IMR-90 (cell line): ENCODE measurements at regions not wholly inside any gene's neighbourhood (a gene's known extent, or its start where the extent isn't known, plus 50 kb on each side); places are given as distances from the start of the nearest gene placed in this dataset.

Experiments
- ATAC-seq: fragments of 200-7000 bp; cut with Tn5 transposase; 2 replicates; pipeline ENCODE4 v1.9.1; 2020; ENCODE audit warnings: low read depth, mild to moderate bottlenecking, moderate library complexity
- BruUV-seq: library from RNA; stranded (reverse); fragments of 400-500 nt; replicated peaks from 2 replicates; lab custom pipeline; 2021; lab: Mats Ljungman, UMichigan
- CTCF ChIA-PET: fragments of 300-600 bp; formaldehyde crosslinking; extraction: SDS; loops from one replicate; lab custom pipeline; 2021; ENCODE audit warnings: antibody characterized with exemption; lab: Yijun Ruan, JAX
- POLR2A ChIA-PET: fragments of 300-600 bp; sonication (Branson Sonifier 250); formaldehyde crosslinking; loops from one replicate; lab custom pipeline; 2022; ENCODE audit warnings: antibody characterized with exemption; ENCODE audit not compliant: unreplicated experiment; lab: Charles Lee
- DNase-seq: peaks from one replicate; pipeline ENCODE4 v3.0.0; 2013
- H2AFZ ChIP-seq: replicated peaks from 2 replicates; pipeline ENCODE3; 2013; ENCODE audit warnings: low read length, mild to moderate bottlenecking; ENCODE audit not compliant: poor library complexity
- H2AK5ac ChIP-seq: 2 replicates; pipeline ENCODE4 v1.6.1; 2013; ENCODE audit warnings: low read depth, low read length, inconsistent platforms
- H2AK9ac ChIP-seq: replicated peaks from 2 replicates; pipeline ENCODE3; 2013; ENCODE audit warnings: mild to moderate bottlenecking, low read depth, low read length, moderate library complexity; ENCODE audit not compliant: poor library complexity
- H2BK120ac ChIP-seq: 2 replicates; pipeline ENCODE4 v1.6.1; 2013; ENCODE audit warnings: low read depth, low read length, inconsistent platforms
- H2BK15ac ChIP-seq: 3 replicates; pipeline ENCODE4 v1.6.1; 2013; ENCODE audit warnings: low read depth, low read length, inconsistent platforms
- H2BK20ac ChIP-seq: 2 replicates; pipeline ENCODE4 v1.6.1; 2013; ENCODE audit warnings: low read depth, mild to moderate bottlenecking, inconsistent platforms, low read length, moderate library complexity
- H2BK5ac ChIP-seq: 2 replicates; pipeline ENCODE4 v1.6.1; 2013; ENCODE audit warnings: mild to moderate bottlenecking, low read depth, low read length, inconsistent platforms; ENCODE audit not compliant: poor library complexity, severe bottlenecking
- H3K14ac ChIP-seq: replicated peaks from 2 replicates; pipeline ENCODE4 v1.6.1; 2013; ENCODE audit warnings: low read depth, low read length, inconsistent platforms
- H3K18ac ChIP-seq: 2 replicates; pipeline ENCODE4 v1.6.1; 2013; ENCODE audit warnings: low read depth, low read length, control low read depth
- H3K23ac ChIP-seq: 2 replicates; pipeline ENCODE4 v1.6.1; 2013; ENCODE audit warnings: low read depth, low read length, inconsistent platforms
- H3K27ac ChIP-seq: 2 replicates; pipeline ENCODE4 v1.5.1; 2013; ENCODE audit warnings: mild to moderate bottlenecking, control low read depth, low read length; ENCODE audit not compliant: insufficient read depth
- H3K27me3 ChIP-seq: 2 replicates; pipeline ENCODE4 v1.6.1; 2013; ENCODE audit warnings: low read length; ENCODE audit not compliant: control insufficient read depth, insufficient read depth
- H3K36me3 ChIP-seq: 2 replicates; pipeline ENCODE4 v1.6.1; 2013; ENCODE audit warnings: low read length, mixed read lengths; ENCODE audit not compliant: control insufficient read depth, insufficient read depth
- H3K4ac ChIP-seq: 2 replicates; pipeline ENCODE4 v1.6.1; 2013; ENCODE audit warnings: low read depth, low read length, inconsistent platforms
- H3K4me1 ChIP-seq: 2 replicates; pipeline ENCODE4 v1.6.1; 2013; ENCODE audit warnings: low read length, mixed read lengths; ENCODE audit not compliant: control insufficient read depth, insufficient read depth
- H3K4me2 ChIP-seq: 2 replicates; pipeline ENCODE4 v1.6.1; 2013; ENCODE audit warnings: low read depth, mild to moderate bottlenecking, control low read depth, low read length, moderate library complexity
- H3K4me3 ChIP-seq: 2 replicates; pipeline ENCODE4 v1.5.1; 2013; ENCODE audit warnings: low read depth, mild to moderate bottlenecking, control low read depth, low read length, moderate library complexity; ENCODE audit not compliant: insufficient read depth
- H3K56ac ChIP-seq: 2 replicates; pipeline ENCODE4 v1.6.1; 2013; ENCODE audit warnings: low read length, inconsistent platforms; ENCODE audit not compliant: insufficient read depth; ENCODE audit errors: extremely low read depth
- H3K79me1 ChIP-seq, 2 experiments: 2 replicates each; pipeline ENCODE4 v1.6.1; 2013; ENCODE audit warnings: low read length in 2 of 2, inconsistent platforms in 1 of 2, low read depth in 1 of 2
- H3K9ac ChIP-seq: 2 replicates; pipeline ENCODE4 v1.6.1; 2013; ENCODE audit warnings: low read depth, low read length, control low read depth
- H3K9me1 ChIP-seq: 2 replicates; pipeline ENCODE4 v1.6.1; 2013; ENCODE audit warnings: low read length, inconsistent platforms; ENCODE audit not compliant: insufficient read depth
- H3K9me3 ChIP-seq: 2 replicates; pipeline ENCODE4 v1.6.1; 2013; ENCODE audit warnings: low read length; ENCODE audit not compliant: control insufficient read depth, insufficient read depth
- H4K20me1 ChIP-seq: 2 replicates; pipeline ENCODE4 v1.6.1; 2013; ENCODE audit warnings: low read length, inconsistent platforms; ENCODE audit not compliant: insufficient read depth
- H4K5ac ChIP-seq: 2 replicates; pipeline ENCODE4 v1.6.1; 2013; ENCODE audit warnings: mild to moderate bottlenecking, low read depth, low read length, control low read depth
- H4K8ac ChIP-seq, 2 experiments: 2 replicates each; pipeline ENCODE4 v1.6.1; 2013; ENCODE audit warnings: low read depth in 2 of 2, low read length in 2 of 2, control low read depth in 1 of 2, inconsistent platforms in 1 of 2
- H4K91ac ChIP-seq: 2 replicates; pipeline ENCODE4 v1.6.1; 2013; ENCODE audit warnings: low read depth, low read length, inconsistent platforms; ENCODE audit not compliant: insufficient read depth
- BHLHE40 ChIP-seq: fragments of 150-350 bp; IDR thresholded peaks from 2 replicates; pipeline ENCODE4 v1.6.1; 2016; ENCODE audit warnings: mild to moderate bottlenecking, low read depth, low read length
- CEBPB ChIP-seq: IDR thresholded peaks from 2 replicates; pipeline ENCODE4 v1.6.1; 2012; ENCODE audit warnings: low read depth, low read length, improper control_type of control experiment
- CHD1 ChIP-seq: IDR thresholded peaks from 2 replicates; pipeline ENCODE4 v1.6.1; 2012; ENCODE audit warnings: low read depth, low read length, improper control_type of control experiment
- FOS ChIP-seq: fragments of 150-350 bp; IDR thresholded peaks from 2 replicates; pipeline ENCODE4 v1.6.1; 2016; ENCODE audit warnings: low read depth, low read length
- POLR2A ChIP-seq: IDR thresholded peaks from 2 replicates; pipeline ENCODE4 v1.6.1; 2012; ENCODE audit warnings: mild to moderate bottlenecking, low read depth, low read length
- RAD21 ChIP-seq: IDR thresholded peaks from 2 replicates; pipeline ENCODE4 v1.6.1; 2012; ENCODE audit warnings: low read length, improper control_type of control experiment
- RCOR1 ChIP-seq: IDR thresholded peaks from 2 replicates; pipeline ENCODE4 v1.6.1; 2012; ENCODE audit warnings: mild to moderate bottlenecking, low read length, improper control_type of control experiment; ENCODE audit not compliant: insufficient replicate concordance
- RFX5 ChIP-seq: IDR thresholded peaks from 2 replicates; pipeline ENCODE4 v1.8.0; 2012; ENCODE audit warnings: low read depth, mild to moderate bottlenecking, low read length, moderate library complexity
- WGBS, 2 experiments: methylation state at CpG; one replicate each; pipeline versions ENCODE4 v1.1.5 to v1.1.7; 2013; ENCODE audit warnings: missing lambda C conversion rate in 2 of 2; ENCODE audit not compliant: insufficient read length in 1 of 2; ENCODE audit errors: extremely low coverage in 2 of 2; 5-methylcytosine and 5-hydroxymethylcytosine counted together
- dilution Hi-C: fragments of 300-500 bp; cut with HindIII; formaldehyde crosslinking; loops from one replicate; pipeline ENCODE4 v1.14.3; 2018; ENCODE audit warnings: low sequenced_read_pairs; ENCODE audit not compliant: unreplicated experiment
- in situ Hi-C: fragments of 300-500 bp; cut with MboI; formaldehyde crosslinking; loops from 3 replicates; pipeline ENCODE4 v1.14.3; 2019; ENCODE audit warnings: low sequenced_read_pairs, inconsistent platforms, mixed read lengths
- intact Hi-C: fragments of 100-400 bp; cut with micrococcal nuclease; formaldehyde crosslinking; loops from 2 replicates; pipeline ENCODE4 v1.10.0; 2022
- TF ChIP-seq, protein P1 (sequence below): conservative IDR thresholded peaks from 2 replicates; pipeline ENCODE4 v1.5.1; 2012; ENCODE audit warnings: mild to moderate bottlenecking, low read depth, low read length, improper control_type of control experiment
- TF ChIP-seq, protein P2 (sequence below): fragments of 150-350 bp; IDR thresholded peaks from 2 replicates; pipeline ENCODE4 v1.6.1; 2017; ENCODE audit warnings: mild to moderate bottlenecking, antibody characterized with exemption, low read length, low read depth
- TF ChIP-seq, protein P3 (sequence below): fragments of 150-350 bp; IDR thresholded peaks from 2 replicates; pipeline ENCODE4 v1.6.1; 2016; ENCODE audit warnings: low read depth, mild to moderate bottlenecking, low read length, moderate library complexity, borderline replicate concordance

DNA sequence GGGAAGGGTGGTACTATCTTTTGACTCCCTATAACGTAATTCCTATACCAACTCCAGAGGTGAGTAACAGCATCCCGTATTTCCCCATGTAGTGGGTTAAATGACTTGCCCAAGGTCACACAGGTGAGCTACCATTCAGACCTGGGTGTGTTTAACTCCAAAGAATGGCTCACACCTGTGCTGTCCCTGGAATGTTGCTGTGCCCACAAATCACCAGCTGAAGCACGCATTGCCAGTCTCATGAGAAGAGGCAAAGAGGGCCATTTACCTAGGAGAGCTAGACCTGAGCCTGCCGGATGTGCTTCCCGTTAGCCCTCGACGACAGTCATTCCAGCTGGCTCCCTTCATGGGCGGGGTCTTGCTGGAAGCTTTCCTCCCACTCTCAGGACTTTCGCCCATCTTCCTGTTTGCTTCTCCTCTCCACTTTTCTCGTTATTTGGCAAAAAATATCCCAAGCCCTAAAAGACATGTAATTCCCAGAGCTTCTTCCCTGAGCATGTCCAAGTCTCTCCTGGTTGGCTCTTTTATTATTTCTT, 106.6 kb upstream of the VASH1 start:
- Histone ChIP-seq H3K27ac (no peak overlapping the region), H3K4me2 (no peak overlapping the region), H3K4me3 (no peak overlapping the region), H3K9me3 (peaks cover 2% of the 10 kb centered on the region; the same call in 1 of the 2 replicates), H3K4ac (no peak overlapping the region), H4K5ac (no peak overlapping the region), H3K9ac (no peak overlapping the region), H2BK20ac (no peak overlapping the region), H3K14ac (no peak overlapping the region), H4K20me1 (no peaks in the 10 kb centered on the region), H2BK5ac (no peak overlapping the region), H2BK15ac (no peak overlapping the region), H3K36me3 (no peaks in the 10 kb centered on the region), H2AFZ (no peak overlapping the region), H3K27me3 (no peaks in the 10 kb centered on the region), H3K4me1 (no peaks in the 10 kb centered on the region), H3K9me1 (no peaks in the 10 kb centered on the region), H4K8ac (no peak overlapping the region), H2AK5ac (no peak overlapping the region), H2BK120ac (no peak overlapping the region), H3K23ac (no peak overlapping the region), H3K56ac (no peak overlapping the region), H3K18ac (no peak overlapping the region), H4K91ac (no peak overlapping the region), H3K79me1 (no peaks in the 10 kb centered on the region), H2AK9ac (no peak overlapping the region)
- ChIA-PET POLR2A (no interaction called here), CTCF (no interaction called here)
- no TSS peak for BruUV-seq
- TF ChIP-seq RCOR1 (no peak), RAD21 (no peak), RFX5 (no peak), FOS (no peak), CEBPB (no peak), POLR2A (no peak), BHLHE40 (no peak), CHD1 (no peak)
- TF ChIP-seq, protein P1, sequence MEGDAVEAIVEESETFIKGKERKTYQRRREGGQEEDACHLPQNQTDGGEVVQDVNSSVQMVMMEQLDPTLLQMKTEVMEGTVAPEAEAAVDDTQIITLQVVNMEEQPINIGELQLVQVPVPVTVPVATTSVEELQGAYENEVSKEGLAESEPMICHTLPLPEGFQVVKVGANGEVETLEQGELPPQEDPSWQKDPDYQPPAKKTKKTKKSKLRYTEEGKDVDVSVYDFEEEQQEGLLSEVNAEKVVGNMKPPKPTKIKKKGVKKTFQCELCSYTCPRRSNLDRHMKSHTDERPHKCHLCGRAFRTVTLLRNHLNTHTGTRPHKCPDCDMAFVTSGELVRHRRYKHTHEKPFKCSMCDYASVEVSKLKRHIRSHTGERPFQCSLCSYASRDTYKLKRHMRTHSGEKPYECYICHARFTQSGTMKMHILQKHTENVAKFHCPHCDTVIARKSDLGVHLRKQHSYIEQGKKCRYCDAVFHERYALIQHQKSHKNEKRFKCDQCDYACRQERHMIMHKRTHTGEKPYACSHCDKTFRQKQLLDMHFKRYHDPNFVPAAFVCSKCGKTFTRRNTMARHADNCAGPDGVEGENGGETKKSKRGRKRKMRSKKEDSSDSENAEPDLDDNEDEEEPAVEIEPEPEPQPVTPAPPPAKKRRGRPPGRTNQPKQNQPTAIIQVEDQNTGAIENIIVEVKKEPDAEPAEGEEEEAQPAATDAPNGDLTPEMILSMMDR, result no peak
- TF ChIP-seq, protein P2, sequence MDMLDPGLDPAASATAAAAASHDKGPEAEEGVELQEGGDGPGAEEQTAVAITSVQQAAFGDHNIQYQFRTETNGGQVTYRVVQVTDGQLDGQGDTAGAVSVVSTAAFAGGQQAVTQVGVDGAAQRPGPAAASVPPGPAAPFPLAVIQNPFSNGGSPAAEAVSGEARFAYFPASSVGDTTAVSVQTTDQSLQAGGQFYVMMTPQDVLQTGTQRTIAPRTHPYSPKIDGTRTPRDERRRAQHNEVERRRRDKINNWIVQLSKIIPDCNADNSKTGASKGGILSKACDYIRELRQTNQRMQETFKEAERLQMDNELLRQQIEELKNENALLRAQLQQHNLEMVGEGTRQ, result no peak
- TF ChIP-seq, protein P3, sequence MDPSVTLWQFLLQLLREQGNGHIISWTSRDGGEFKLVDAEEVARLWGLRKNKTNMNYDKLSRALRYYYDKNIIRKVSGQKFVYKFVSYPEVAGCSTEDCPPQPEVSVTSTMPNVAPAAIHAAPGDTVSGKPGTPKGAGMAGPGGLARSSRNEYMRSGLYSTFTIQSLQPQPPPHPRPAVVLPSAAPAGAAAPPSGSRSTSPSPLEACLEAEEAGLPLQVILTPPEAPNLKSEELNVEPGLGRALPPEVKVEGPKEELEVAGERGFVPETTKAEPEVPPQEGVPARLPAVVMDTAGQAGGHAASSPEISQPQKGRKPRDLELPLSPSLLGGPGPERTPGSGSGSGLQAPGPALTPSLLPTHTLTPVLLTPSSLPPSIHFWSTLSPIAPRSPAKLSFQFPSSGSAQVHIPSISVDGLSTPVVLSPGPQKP, result no peak
- ATAC-seq (no peak), DNase-seq (no peak)
- 33% methylated on average over 3 of the region's 10 CpGs; no CpG with 5 or more reads in 1 of the 2 experiments for WGBS, 2 experiments
- in situ Hi-C loops (no loop called here), dilution Hi-C loops (no loop called here), intact Hi-C loops (no loop called here)
